Activated T-cell treated with anti-CD3 and anti-CD28 coated beads, Interleukin-2, amount 50 U/mL, for 72 hours (primary cell): ENCODE measurements at regions not wholly inside any gene's neighbourhood (a gene's known extent, or its start where the extent isn't known, plus 50 kb on each side); places are given as distances from the start of the nearest gene placed in this dataset.

Experiments used
- ATAC-seq, 2 donors: fragments of 150-1000 bp; cut with Tn5 transposase; replicated peaks in 1 of 2; 2 replicates each; pipeline ENCODE4 v1.10.0; 2021; ENCODE audit warnings: moderate library complexity in 2 of 2, mild to moderate bottlenecking in 1 of 2
- DNase-seq, 2 donors: peaks; one replicate each; pipeline ENCODE4 v3.0.0; 2021 to 2022; ENCODE audit warnings: mixed read lengths in 1 of 2
- H3K27ac Mint-ChIP-seq: one replicate; pipeline ENCODE4 v1.8.0; 2022; ENCODE audit warnings: mild to moderate bottlenecking, moderate library complexity, mixed read lengths
- H3K27me3 Mint-ChIP-seq: one replicate; pipeline ENCODE4 v1.8.0; 2022; ENCODE audit warnings: low read depth, mixed read lengths
- H3K36me3 Mint-ChIP-seq, 2 donors: one replicate each; pipeline ENCODE4 v1.8.0; 2022; ENCODE audit warnings: mixed read lengths in 2 of 2, mild to moderate bottlenecking in 1 of 2; ENCODE audit not compliant: insufficient read depth in 2 of 2
- H3K4me1 Mint-ChIP-seq: one replicate; pipeline ENCODE4 v1.8.0; 2022; ENCODE audit warnings: low read depth, mixed read lengths
- H3K4me3 Mint-ChIP-seq, 2 donors: one replicate each; pipeline ENCODE4 v1.8.0; 2022; ENCODE audit warnings: mild to moderate bottlenecking in 2 of 2, mixed read lengths in 2 of 2, moderate library complexity in 2 of 2
- H3K9me3 Mint-ChIP-seq, 2 donors: one replicate each; pipeline ENCODE4 v1.8.0; 2022; ENCODE audit warnings: mixed read lengths in 2 of 2

DNA sequence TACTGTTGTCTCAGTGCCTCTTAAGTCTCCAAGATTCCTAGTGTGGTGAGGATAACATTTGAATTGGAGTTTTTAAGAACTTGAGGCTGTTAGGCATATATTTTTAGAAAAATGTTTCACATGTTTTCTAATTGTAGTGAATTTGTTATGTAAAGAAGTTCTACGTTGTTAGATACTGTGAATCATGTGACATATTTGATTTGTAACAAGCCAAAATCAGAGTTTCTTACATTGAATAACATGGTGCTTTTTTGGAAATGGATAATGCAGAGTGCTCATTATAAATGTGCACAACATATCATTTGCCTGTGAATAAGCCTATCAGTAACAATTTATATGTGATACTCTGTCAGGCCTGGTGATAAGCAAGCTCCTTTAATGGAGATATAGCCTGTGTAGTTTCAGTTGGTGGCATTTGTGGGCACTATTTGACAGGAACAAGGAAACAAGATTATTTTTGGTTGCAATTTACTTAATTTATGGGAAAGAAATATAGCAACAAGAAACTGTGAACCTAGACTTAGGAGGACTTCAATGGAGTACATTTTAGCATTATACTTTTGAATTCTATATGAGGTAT is 328.8 kb downstream of the ARPP21 start:
- no peaks in the 10 kb centered on the region for H3K36me3 Mint-ChIP-seq
- H3K4me1 Mint-ChIP-seq: no peaks in the 10 kb centered on the region
- ATAC-seq (no peak), DNase-seq (no peak)
- H3K27ac Mint-ChIP-seq: no peak overlapping the region
- H3K9me3 Mint-ChIP-seq: peaks cover 0 to 1% of the 10 kb centered on the region in 2 donors
- H3K4me3 Mint-ChIP-seq: no peak overlapping the region
- H3K27me3 Mint-ChIP-seq: peaks cover 6% of the 10 kb centered on the region

- no peaks in the 10 kb centered on the region for H3K4me1 Mint-ChIP-seq
- H3K9me3 Mint-ChIP-seq: peaks cover 1 to 2% of the 10 kb centered on the region in 2 donors
- H3K27ac Mint-ChIP-seq: no peak overlapping the region
- no peaks in the 10 kb centered on the region for H3K36me3 Mint-ChIP-seq
- no peak for DNase-seq
- H3K27me3 Mint-ChIP-seq: peaks cover 6% of the 10 kb centered on the region
- H3K4me3 Mint-ChIP-seq: no peak overlapping the region
- no peak for ATAC-seq
Observed at GRCh38 chr3:35969406-35969805, 330.1 kb downstream of the ARPP21 start.

DNA sequence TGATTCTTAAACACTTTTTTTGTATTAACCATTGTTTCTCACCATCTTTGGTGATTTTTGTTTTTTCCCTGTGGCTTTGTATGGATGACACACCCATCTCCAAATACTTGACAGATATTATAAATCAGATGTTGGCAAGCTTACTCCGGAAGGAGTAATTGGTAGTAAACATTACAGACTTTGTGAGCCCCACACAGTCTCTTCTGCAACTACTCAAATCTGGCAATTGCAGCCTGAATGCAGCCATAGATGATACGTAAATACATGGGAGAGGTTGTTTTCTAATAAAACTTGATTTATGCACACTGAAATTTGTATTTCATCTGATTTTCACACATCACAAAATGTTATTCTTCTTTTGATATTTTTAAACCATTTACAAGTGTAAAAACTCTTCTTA is 331.5 kb downstream of the ARPP21 start:
- H3K9me3 Mint-ChIP-seq: peaks cover 1 to 2% of the 10 kb centered on the region in 2 donors
- H3K36me3 Mint-ChIP-seq: no peaks in the 10 kb centered on the region
- DNase-seq (no peak), ATAC-seq (no peak)
- H3K4me1 Mint-ChIP-seq: no peaks in the 10 kb centered on the region
- H3K27me3 Mint-ChIP-seq: peaks cover 6% of the 10 kb centered on the region
- H3K27ac Mint-ChIP-seq: no peak overlapping the region
- H3K4me3 Mint-ChIP-seq: no peak overlapping the region

GRCh38 chr3:35971686-35972085 is 332.4 kb downstream of the ARPP21 start:
- Mint-ChIP-seq H3K36me3 (no peaks in the 10 kb centered on the region), H3K27ac (no peak overlapping the region), H3K4me3 (no peak overlapping the region), H3K9me3 (peaks cover 1 to 2% of the 10 kb centered on the region in 2 donors), H3K27me3 (peaks cover 6% of the 10 kb centered on the region), H3K4me1 (no peaks in the 10 kb centered on the region)
- ATAC-seq (no peak), DNase-seq (no peak)

DNA sequence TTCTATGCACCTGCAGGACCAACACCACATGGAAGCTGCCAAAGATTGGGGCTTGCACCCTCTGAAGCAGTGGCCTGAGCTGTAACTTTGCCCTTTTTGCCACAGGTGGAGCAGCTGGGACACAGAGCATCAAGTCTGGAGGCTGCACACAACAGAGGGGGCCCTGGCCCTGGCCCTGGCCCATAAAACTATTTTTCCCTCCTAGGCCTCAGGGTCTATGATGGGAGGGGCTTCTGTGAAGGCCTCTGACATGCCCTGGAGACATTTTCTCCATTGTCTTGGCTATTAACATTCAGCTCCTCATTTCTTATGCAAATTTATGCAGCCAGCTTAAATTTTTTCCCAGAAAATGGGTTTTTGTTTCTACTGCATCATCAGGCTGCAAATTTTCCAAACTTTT is 335.5 kb downstream of the ARPP21 start:
- DNase-seq (no peak), ATAC-seq (no peak)
- peaks cover 1 to 2% of the 10 kb centered on the region in 2 donors for H3K9me3 Mint-ChIP-seq
- peaks cover 6% of the 10 kb centered on the region for H3K27me3 Mint-ChIP-seq
- no peaks in the 10 kb centered on the region for H3K36me3 Mint-ChIP-seq
- no peak overlapping the region for H3K4me3 Mint-ChIP-seq
- no peaks in the 10 kb centered on the region for H3K4me1 Mint-ChIP-seq
- H3K27ac Mint-ChIP-seq: no peak overlapping the region

GRCh38 chr3:35986161-35986560 is 346.8 kb downstream of the ARPP21 start:
- Mint-ChIP-seq H3K9me3 (no peaks in the 10 kb centered on the region), H3K4me1 (no peaks in the 10 kb centered on the region), H3K36me3 (no peaks in the 10 kb centered on the region), H3K4me3 (no peak overlapping the region), H3K27ac (no peak overlapping the region), H3K27me3 (no peaks in the 10 kb centered on the region)
- DNase-seq (no peak), ATAC-seq (no peak)

GRCh38 chr3:35987386-35987785 is 348.1 kb downstream of the ARPP21 start:
- DNase-seq (no peak), ATAC-seq (no peak)
- H3K27ac Mint-ChIP-seq: no peak overlapping the region
- no peaks in the 10 kb centered on the region for H3K9me3 Mint-ChIP-seq
- H3K4me1 Mint-ChIP-seq: no peaks in the 10 kb centered on the region
- no peaks in the 10 kb centered on the region for H3K27me3 Mint-ChIP-seq
- H3K4me3 Mint-ChIP-seq: no peak overlapping the region
- no peaks in the 10 kb centered on the region for H3K36me3 Mint-ChIP-seq

GRCh38 chr3:35992041-35992440 is 352.7 kb downstream of the ARPP21 start:
- DNase-seq (no peak), ATAC-seq (no peak)
- Mint-ChIP-seq H3K36me3 (peaks cover 0 to 2% of the 10 kb centered on the region in 2 donors), H3K4me3 (no peak overlapping the region), H3K27me3 (no peaks in the 10 kb centered on the region), H3K9me3 (peaks cover 0 to 4% of the 10 kb centered on the region in 2 donors), H3K27ac (no peak overlapping the region), H3K4me1 (no peaks in the 10 kb centered on the region)

DNA sequence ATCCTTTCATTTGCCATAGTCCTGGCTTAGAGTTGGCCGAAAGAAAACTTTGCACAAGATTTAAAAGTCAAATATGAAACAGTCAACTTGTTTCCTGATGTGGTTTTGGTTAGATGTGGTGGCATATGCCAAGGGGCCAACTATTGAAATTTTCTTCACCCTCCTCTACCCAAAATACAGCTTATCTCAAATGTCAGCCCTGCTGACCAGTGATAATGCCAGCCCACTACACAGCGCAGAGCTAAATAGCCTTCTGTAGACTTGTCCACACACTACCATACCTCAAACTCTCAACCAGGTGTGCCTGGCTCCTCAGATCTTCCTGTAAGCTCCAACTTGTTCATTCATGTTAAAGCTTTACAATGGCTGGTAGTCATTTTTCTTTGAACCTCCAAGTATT is 368.5 kb upstream of the STAC start:
- H3K36me3 Mint-ChIP-seq: no peaks in the 10 kb centered on the region
- H3K27ac Mint-ChIP-seq: no peak overlapping the region
- H3K9me3 Mint-ChIP-seq: peaks cover 4 to 5% of the 10 kb centered on the region in 2 donors
- ATAC-seq (no peak), DNase-seq (no peak)
- H3K4me1 Mint-ChIP-seq: no peaks in the 10 kb centered on the region
- H3K4me3 Mint-ChIP-seq: no peak overlapping the region
- H3K27me3 Mint-ChIP-seq: no peaks in the 10 kb centered on the region

DNA sequence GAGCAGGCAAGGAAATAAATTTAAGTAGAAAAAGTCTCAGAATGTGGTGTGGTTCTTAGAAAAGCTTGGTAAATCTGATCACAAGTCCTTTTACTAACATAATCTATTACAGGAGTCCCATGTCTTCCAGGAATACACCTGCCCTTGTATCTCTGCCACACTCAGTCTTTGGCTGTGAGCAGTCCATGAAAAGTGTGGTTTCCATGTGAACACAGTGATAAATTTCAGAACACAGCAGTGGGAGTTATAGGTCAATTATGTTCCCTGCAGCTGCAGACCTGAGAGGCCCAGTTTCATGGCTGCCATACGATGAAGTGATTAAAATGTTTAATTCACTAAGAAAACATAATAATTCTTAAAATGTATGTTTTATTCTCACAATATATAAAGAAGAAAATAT is 366.9 kb upstream of the STAC start:
- ATAC-seq (no peak), DNase-seq (no peak)
- Mint-ChIP-seq H3K4me1 (no peaks in the 10 kb centered on the region), H3K27ac (no peak overlapping the region), H3K27me3 (no peaks in the 10 kb centered on the region), H3K9me3 (peaks cover 0 to 5% of the 10 kb centered on the region in 2 donors), H3K4me3 (no peak overlapping the region), H3K36me3 (no peaks in the 10 kb centered on the region)

GRCh38 chr3:36025232-36025631 is 355.1 kb upstream of the STAC start:
- H3K9me3 Mint-ChIP-seq: peaks cover 9% of the 10 kb centered on the region in 2 donors
- H3K4me3 Mint-ChIP-seq: no peak overlapping the region
- H3K27ac Mint-ChIP-seq: no peak overlapping the region
- DNase-seq (no peak), ATAC-seq (no peak)
- H3K4me1 Mint-ChIP-seq: no peaks in the 10 kb centered on the region
- no peaks in the 10 kb centered on the region for H3K27me3 Mint-ChIP-seq
- H3K36me3 Mint-ChIP-seq: no peaks in the 10 kb centered on the region

GRCh38 chr3:36032180-36033047 is 347.9 kb upstream of the STAC start:
- ATAC-seq (no peak), DNase-seq (no peak)
- Mint-ChIP-seq H3K27ac (no peak overlapping the region), H3K4me3 (no peak overlapping the region), H3K9me3 (peaks cover 1 to 7% of the 10 kb centered on the region in 2 donors), H3K4me1 (no peaks in the 10 kb centered on the region), H3K36me3 (no peaks in the 10 kb centered on the region), H3K27me3 (no peaks in the 10 kb centered on the region)

DNA sequence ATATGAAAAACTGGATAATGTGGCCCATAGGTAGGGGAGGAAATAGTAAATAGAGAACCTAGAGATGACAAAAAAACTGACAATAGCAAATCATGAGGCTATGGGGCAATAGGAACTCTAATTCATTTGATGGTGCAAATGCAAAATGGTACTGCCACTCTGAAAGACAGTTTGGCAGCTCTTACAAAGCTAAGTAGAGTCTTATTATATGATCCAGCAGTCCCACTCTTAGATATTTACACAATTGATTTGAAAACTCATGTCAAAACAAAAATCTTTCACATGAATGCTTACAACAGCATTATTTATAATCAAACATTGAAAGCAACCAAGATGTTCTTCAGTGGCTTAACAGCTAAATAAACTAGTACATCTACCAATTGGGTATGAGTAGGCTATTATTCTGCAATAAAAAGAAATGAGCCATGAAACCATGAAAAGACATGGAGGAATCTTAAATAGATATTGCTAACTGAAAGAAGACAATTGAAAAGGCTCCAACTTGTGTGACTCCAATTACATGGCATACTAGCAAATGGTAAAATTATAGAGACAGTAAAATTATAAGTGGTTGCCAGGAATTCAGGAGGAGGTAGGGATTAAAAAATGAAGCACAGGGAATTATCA is 321.8 kb upstream of the STAC start:
- DNase-seq (no peak), ATAC-seq (no peak)
- Mint-ChIP-seq H3K27ac (no peak overlapping the region), H3K36me3 (no peaks in the 10 kb centered on the region), H3K4me3 (no peak overlapping the region), H3K4me1 (no peaks in the 10 kb centered on the region), H3K9me3 (peaks cover 7 to 10% of the 10 kb centered on the region in 2 donors), H3K27me3 (no peaks in the 10 kb centered on the region)
